Neural crest cell (in vitro differentiated cells): ENCODE measurements at regions not wholly inside any gene's neighbourhood (a gene's known extent, or its start where the extent isn't known, plus 50 kb on each side); places are given as distances from the start of the nearest gene placed in this dataset.

Experiments
- DNase-seq: peaks from one replicate; pipeline ENCODE4 v3.0.0; 2021; ENCODE audit warnings: low read depth, mixed read lengths, low spot score
- H3K27ac Mint-ChIP-seq: one replicate; pipeline ENCODE4 v1.8.0; 2021; ENCODE audit warnings: mild to moderate bottlenecking, mixed read lengths; ENCODE audit not compliant: unreplicated experiment
- H3K27me3 Mint-ChIP-seq: 2 replicates; pipeline ENCODE4 v1.8.0; 2021; ENCODE audit warnings: low read depth, mild to moderate bottlenecking, mixed read lengths
- H3K36me3 Mint-ChIP-seq: 2 replicates; pipeline ENCODE4 v1.8.0; 2021; ENCODE audit warnings: low read depth, mild to moderate bottlenecking, mixed read lengths
- H3K4me1 Mint-ChIP-seq: 2 replicates; pipeline ENCODE4 v1.8.0; 2021; ENCODE audit warnings: mixed read lengths
- H3K4me3 Mint-ChIP-seq: one replicate; pipeline ENCODE4 v1.8.0; 2021; ENCODE audit warnings: mild to moderate bottlenecking, mixed read lengths
- H3K9me3 Mint-ChIP-seq: 2 replicates; pipeline ENCODE4 v1.8.0; 2021; ENCODE audit warnings: mixed read lengths
- TF ChIP-seq, protein P1 (sequence below): fragments of 200-600 bp; sonication (generic); conservative IDR thresholded peaks from 2 replicates; pipeline ENCODE4 v1.5.0; 2021; ENCODE audit warnings: antibody characterized with exemption, mild to moderate bottlenecking

DNA sequence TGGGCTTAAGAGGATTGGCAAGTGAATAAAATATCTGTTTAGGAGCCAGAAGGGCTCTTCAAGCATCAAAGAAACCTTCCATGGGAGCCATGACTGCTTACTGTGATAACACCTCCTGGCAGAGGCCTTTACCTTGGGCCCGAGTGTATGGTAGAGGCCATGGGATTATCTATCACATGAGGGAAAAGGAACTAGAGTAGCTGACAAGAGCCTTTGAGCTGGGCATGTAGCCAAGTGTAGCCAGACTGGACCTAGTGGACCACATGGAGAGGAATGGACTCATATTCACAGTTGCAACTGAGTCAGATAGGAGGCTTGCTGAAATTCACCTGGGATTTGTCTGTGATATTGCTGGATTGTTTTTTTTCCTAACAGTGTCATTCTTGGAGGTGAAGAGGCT lies 276.0 kb upstream of the ZFHX3 start:
- no peak for DNase-seq
- Mint-ChIP-seq H3K36me3 (no peaks in the 10 kb centered on the region), H3K9me3 (peaks cover 2% of the 10 kb centered on the region), H3K4me1 (peaks cover 21% of the 10 kb centered on the region), H3K27me3 (no peaks in the 10 kb centered on the region), H3K4me3 (no peak overlapping the region), H3K27ac (no peak overlapping the region)
- TF ChIP-seq, protein P1, sequence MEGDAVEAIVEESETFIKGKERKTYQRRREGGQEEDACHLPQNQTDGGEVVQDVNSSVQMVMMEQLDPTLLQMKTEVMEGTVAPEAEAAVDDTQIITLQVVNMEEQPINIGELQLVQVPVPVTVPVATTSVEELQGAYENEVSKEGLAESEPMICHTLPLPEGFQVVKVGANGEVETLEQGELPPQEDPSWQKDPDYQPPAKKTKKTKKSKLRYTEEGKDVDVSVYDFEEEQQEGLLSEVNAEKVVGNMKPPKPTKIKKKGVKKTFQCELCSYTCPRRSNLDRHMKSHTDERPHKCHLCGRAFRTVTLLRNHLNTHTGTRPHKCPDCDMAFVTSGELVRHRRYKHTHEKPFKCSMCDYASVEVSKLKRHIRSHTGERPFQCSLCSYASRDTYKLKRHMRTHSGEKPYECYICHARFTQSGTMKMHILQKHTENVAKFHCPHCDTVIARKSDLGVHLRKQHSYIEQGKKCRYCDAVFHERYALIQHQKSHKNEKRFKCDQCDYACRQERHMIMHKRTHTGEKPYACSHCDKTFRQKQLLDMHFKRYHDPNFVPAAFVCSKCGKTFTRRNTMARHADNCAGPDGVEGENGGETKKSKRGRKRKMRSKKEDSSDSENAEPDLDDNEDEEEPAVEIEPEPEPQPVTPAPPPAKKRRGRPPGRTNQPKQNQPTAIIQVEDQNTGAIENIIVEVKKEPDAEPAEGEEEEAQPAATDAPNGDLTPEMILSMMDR, result no peak

DNA sequence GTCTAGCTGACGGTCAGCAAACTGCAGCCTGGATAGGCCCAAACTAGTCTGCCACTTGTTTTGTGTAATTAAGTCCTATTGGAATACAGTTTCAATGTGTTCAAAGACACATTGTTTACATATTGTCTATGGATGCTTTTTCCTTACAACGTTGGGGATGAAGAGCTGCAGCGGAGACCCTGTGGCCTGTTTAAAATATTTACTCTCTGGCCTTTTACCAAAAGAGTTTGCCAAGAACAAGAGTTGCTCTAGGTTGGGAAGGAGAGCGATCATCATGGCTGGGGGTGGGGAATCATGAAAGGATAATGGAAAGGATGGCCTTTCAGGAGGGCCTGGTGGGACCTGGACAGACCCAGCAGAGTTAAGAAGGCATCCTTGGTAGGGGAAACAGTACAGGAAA lies 274.9 kb upstream of the ZFHX3 start:
- Mint-ChIP-seq H3K4me3 (no peak overlapping the region), H3K27me3 (no peaks in the 10 kb centered on the region), H3K27ac (no peak overlapping the region), H3K9me3 (no peaks in the 10 kb centered on the region), H3K4me1 (peaks cover 21% of the 10 kb centered on the region), H3K36me3 (no peaks in the 10 kb centered on the region)
- TF ChIP-seq, protein P1, result no peak
- no peak for DNase-seq

DNA sequence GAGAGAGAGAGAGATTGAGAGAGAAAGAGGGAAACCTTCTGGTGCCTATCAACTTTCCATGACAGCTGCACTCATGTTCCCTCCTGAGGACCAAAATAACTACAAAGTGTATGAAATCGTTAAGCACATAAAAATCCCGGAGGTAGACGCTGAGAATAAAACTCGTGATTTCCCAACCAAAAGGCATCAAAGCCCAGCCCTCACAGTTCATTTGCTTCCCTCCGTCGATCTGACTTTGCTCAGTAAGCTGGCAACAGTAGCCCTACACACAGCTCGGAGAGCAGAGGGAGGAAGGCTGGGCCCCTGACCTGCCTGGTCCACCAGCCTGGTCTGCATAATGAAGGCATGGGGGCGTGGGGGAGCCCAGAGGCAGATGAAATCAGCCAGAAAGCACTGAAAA lies 273.9 kb upstream of the ZFHX3 start:
- Mint-ChIP-seq H3K9me3 (no peaks in the 10 kb centered on the region), H3K27ac (no peak overlapping the region), H3K4me3 (no peak overlapping the region), H3K36me3 (no peaks in the 10 kb centered on the region), H3K27me3 (no peaks in the 10 kb centered on the region), H3K4me1 (peaks cover 25% of the 10 kb centered on the region)
- TF ChIP-seq, protein P1, result no peak
- DNase-seq, result no peak

DNA sequence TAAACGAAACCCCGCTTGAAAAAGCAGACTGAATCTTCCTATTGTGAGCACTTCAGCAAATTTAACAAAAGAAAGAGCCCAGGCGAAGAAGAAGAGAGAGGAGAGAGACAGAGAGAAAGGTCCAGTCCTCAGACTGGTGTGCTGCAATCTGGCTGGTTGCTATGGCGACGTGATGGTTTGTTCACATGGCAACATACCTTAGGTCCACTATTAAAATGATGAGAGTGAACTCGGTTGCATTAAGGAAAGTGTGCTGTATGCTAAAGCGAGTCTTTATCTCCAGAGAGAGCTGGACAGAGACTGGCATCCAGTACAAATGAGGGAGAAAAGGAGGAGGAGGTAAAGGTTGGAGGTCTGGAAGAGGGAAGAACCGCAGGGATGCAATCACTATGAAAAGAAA lies 271.8 kb upstream of the ZFHX3 start:
- DNase-seq, result no peak
- H3K4me3 Mint-ChIP-seq, result no peak overlapping the region
- no peaks in the 10 kb centered on the region for H3K9me3 Mint-ChIP-seq
- H3K27ac Mint-ChIP-seq, result no peak overlapping the region
- no peaks in the 10 kb centered on the region for H3K36me3 Mint-ChIP-seq
- TF ChIP-seq, protein P1, result no peak
- H3K4me1 Mint-ChIP-seq, result peaks cover 38% of the 10 kb centered on the region
- H3K27me3 Mint-ChIP-seq, result no peaks in the 10 kb centered on the region

DNA sequence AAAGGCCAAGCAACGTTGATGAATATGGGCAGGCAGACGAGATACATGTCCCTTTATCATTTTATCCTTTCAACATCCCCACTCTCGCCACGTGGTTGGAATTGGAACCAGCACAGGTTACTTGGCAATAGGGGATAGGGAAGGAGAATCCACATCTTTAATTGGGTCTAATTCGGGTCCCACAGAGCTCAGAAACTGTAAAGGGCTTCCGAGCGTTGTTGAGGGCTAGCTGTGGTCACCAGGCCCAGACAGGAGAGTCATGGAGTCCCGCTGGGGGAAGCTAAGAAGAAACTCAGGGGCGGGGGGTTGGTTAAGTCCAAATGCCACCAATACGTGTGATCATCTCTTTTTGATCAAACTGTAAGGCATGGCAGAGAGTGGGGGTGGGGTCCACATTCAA lies 271.3 kb upstream of the ZFHX3 start:
- Mint-ChIP-seq H3K27me3 (no peaks in the 10 kb centered on the region), H3K36me3 (no peaks in the 10 kb centered on the region)

More for the DNA sequence above, 271.3 kb upstream of the ZFHX3 start:
- TF ChIP-seq, protein P1, result no peak
- Mint-ChIP-seq H3K4me1 (peaks cover 38% of the 10 kb centered on the region), H3K9me3 (no peaks in the 10 kb centered on the region), H3K4me3 (no peak overlapping the region), H3K27ac (no peak overlapping the region)
- no peak for DNase-seq
